Thoracic aorta (tissue), 2 donors: ENCODE measurements at regions not wholly inside any gene's neighbourhood (a gene's known extent, or its start where the extent isn't known, plus 50 kb on each side); places are given as distances from the start of the nearest gene placed in this dataset.

ENCODE experiments used
- ATAC-seq: fragments of 150-250 bp; one replicate; pipeline ENCODE4 v1.8.0; 2017; ENCODE audit warnings: low read depth; ENCODE audit not compliant: insufficient number of reproducible peaks, low FRiP score
- DNase-seq: peaks from one replicate; pipeline ENCODE4 v3.0.0-alpha.2; 2020; ENCODE audit warnings: low spot score
- H3K27ac ChIP-seq, 2 donors: fragments of 200-600 bp; sonication (generic); 1 replicate in 1 of 2; 2 replicates in 1 of 2; pipeline ENCODE4 v1.5.1; 2016; ENCODE audit warnings: mild to moderate bottlenecking in 2 of 2, moderate library complexity in 2 of 2
- H3K27me3 ChIP-seq: fragments of 200-600 bp; sonication (generic); replicated peaks from 2 replicates; pipeline ENCODE4 v1.6.0; 2016; ENCODE audit warnings: mild to moderate bottlenecking; ENCODE audit not compliant: insufficient read depth
- H3K36me3 ChIP-seq: fragments of 200-600 bp; sonication (generic); one replicate; pipeline ENCODE4 v1.5.1; 2016
- H3K4me1 ChIP-seq, 2 donors: fragments of 200-600 bp; sonication (generic); 1 replicate in 1 of 2; 2 replicates in 1 of 2; pipeline versions ENCODE4 v1.5.1 to v1.6.0; 2016; ENCODE audit warnings: low read depth in 2 of 2, mild to moderate bottlenecking in 1 of 2; ENCODE audit not compliant: control insufficient read depth in 1 of 2
- H3K4me3 ChIP-seq: fragments of 200-600 bp; sonication (generic); 2 replicates; pipeline ENCODE4 v1.5.1; 2016; ENCODE audit warnings: mild to moderate bottlenecking
- H3K9me3 ChIP-seq: fragments of 200-600 bp; sonication (generic); 2 replicates; pipeline ENCODE4 v1.5.1; 2016
- CTCF ChIP-seq: fragments of 200-600 bp; sonication (generic); IDR thresholded peaks from one replicate; pipeline ENCODE4 v1.5.1; 2019; ENCODE audit warnings: antibody characterized with exemption

- no peaks in the 10 kb centered on the region for H3K36me3 ChIP-seq
- DNase-seq (no peak), ATAC-seq (no peak)
- no peaks in the 10 kb centered on the region for H3K9me3 ChIP-seq
- H3K4me3 ChIP-seq = no peak overlapping the region
- no peaks in the 10 kb centered on the region for H3K27me3 ChIP-seq
- no peaks in the 10 kb centered on the region for H3K4me1 ChIP-seq
- no peak overlapping the region for H3K27ac ChIP-seq
- TF ChIP-seq CTCF = no peak
These were observed 261.8 kb downstream of the CBLN1 start for GRCh38 chr16:49019831-49020230.

GRCh38 chr16:49019081-49019633 is 262.5 kb downstream of the CBLN1 start:
- H3K27me3 ChIP-seq = no peaks in the 10 kb centered on the region
- H3K4me1 ChIP-seq = no peaks in the 10 kb centered on the region
- no peak overlapping the region for H3K27ac ChIP-seq
- no peaks in the 10 kb centered on the region for H3K9me3 ChIP-seq
- TF ChIP-seq CTCF = no peak
- ATAC-seq = no peak
- H3K36me3 ChIP-seq = no peaks in the 10 kb centered on the region
- no peak overlapping the region for H3K4me3 ChIP-seq
- DNase-seq = no peak

- H3K27ac ChIP-seq = no peak overlapping the region
- H3K27me3 ChIP-seq = no peaks in the 10 kb centered on the region
- H3K4me1 ChIP-seq = no peaks in the 10 kb centered on the region
- DNase-seq (no peak), ATAC-seq (no peak)
- no peaks in the 10 kb centered on the region for H3K36me3 ChIP-seq
- TF ChIP-seq CTCF = no peak
- H3K4me3 ChIP-seq = no peak overlapping the region
- H3K9me3 ChIP-seq = no peaks in the 10 kb centered on the region
These were observed 263.2 kb downstream of the CBLN1 start for GRCh38 chr16:49018259-49018931.

GRCh38 chr16:49017501-49017900 is 264.1 kb downstream of the CBLN1 start:
- no peaks in the 10 kb centered on the region for H3K36me3 ChIP-seq
- no peak for ATAC-seq
- no peaks in the 10 kb centered on the region for H3K4me1 ChIP-seq
- no peak overlapping the region for H3K4me3 ChIP-seq
- H3K27ac ChIP-seq = no peak overlapping the region
- no peak for TF ChIP-seq CTCF
- no peaks in the 10 kb centered on the region for H3K27me3 ChIP-seq
- H3K9me3 ChIP-seq = no peaks in the 10 kb centered on the region
- no peak for DNase-seq

GRCh38 chr16:49016461-49016860 is 265.2 kb downstream of the CBLN1 start:
- ATAC-seq = no peak
- no peak for DNase-seq
- H3K27me3 ChIP-seq = no peaks in the 10 kb centered on the region

More at GRCh38 chr16:49016461-49016860, 265.2 kb downstream of the CBLN1 start:
- Histone ChIP-seq H3K36me3 (no peaks in the 10 kb centered on the region), H3K27ac (no peak overlapping the region), H3K4me3 (no peak overlapping the region), H3K9me3 (no peaks in the 10 kb centered on the region), H3K4me1 (no peaks in the 10 kb centered on the region)
- TF ChIP-seq CTCF = no peak
